WTC11 (cell line): ENCODE measurements at regions not wholly inside any gene's neighbourhood (a gene's known extent, or its start where the extent isn't known, plus 50 kb on each side); places are given as distances from the start of the nearest gene placed in this dataset.

Experiments used
- ATAC-seq: fragments of 200-7000 bp; cut with Tn5 transposase; 2 replicates; pipeline ENCODE4 v1.10.0; 2021; ENCODE audit warnings: mild to moderate bottlenecking, moderate library complexity
- CTCF ChIA-PET: fragments of 300-600 bp; sonication (Branson Sonifier 250); formaldehyde crosslinking; loops from one replicate; lab custom pipeline; 2021; ENCODE audit warnings: antibody characterized with exemption; lab: Charles Lee
- POLR2A ChIA-PET: fragments of 350-600 bp; sonication (Branson Sonifier 250); formaldehyde crosslinking; loops from one replicate; lab custom pipeline; 2021; ENCODE audit warnings: antibody characterized with exemption; lab: Charles Lee
- DNase-seq: peaks from one replicate; pipeline ENCODE4 v3.0.0; 2021; ENCODE audit warnings: low spot score
- H3K27ac Mint-ChIP-seq: 2 replicates; pipeline ENCODE4 v1.8.0; 2021; ENCODE audit warnings: mixed read lengths
- H3K27me3 Mint-ChIP-seq: 2 replicates; pipeline ENCODE4 v1.8.0; 2021; ENCODE audit warnings: low read depth, mild to moderate bottlenecking, moderate library complexity, mixed read lengths
- H3K36me3 Mint-ChIP-seq: 2 replicates; pipeline ENCODE4 v1.8.0; 2021; ENCODE audit warnings: mixed read lengths
- H3K4me1 Mint-ChIP-seq: 2 replicates; pipeline ENCODE4 v1.8.0; 2022; ENCODE audit warnings: mixed read lengths
- H3K4me3 Mint-ChIP-seq: 2 replicates; pipeline ENCODE4 v1.8.0; 2021; ENCODE audit warnings: mild to moderate bottlenecking, moderate library complexity, mixed read lengths
- H3K9me3 Mint-ChIP-seq: 2 replicates; pipeline ENCODE4 v1.8.0; 2021; ENCODE audit warnings: mixed read lengths
- ARID4B ChIP-seq: sonication (generic); formaldehyde crosslinking; IDR thresholded peaks from 2 replicates; pipeline ENCODE4 v1.8.0; 2023; ENCODE audit warnings: missing genetic modification reagents, mild to moderate bottlenecking, borderline replicate concordance
- CDX4 ChIP-seq: fragments of 250-450 bp; sonication (Bioruptor Pico); IDR thresholded peaks from 2 replicates; pipeline ENCODE4 v1.9.0; 2021; ENCODE audit warnings: moderate library complexity, mild to moderate bottlenecking, inconsistent platforms, borderline replicate concordance
- CREB1 ChIP-seq: sonication (generic); formaldehyde crosslinking; IDR thresholded peaks from 2 replicates; pipeline ENCODE4 v1.8.0; 2023; ENCODE audit warnings: mild to moderate bottlenecking, missing genetic modification reagents
- ESRRA ChIP-seq: sonication (generic); formaldehyde crosslinking; IDR thresholded peaks from 2 replicates; pipeline ENCODE4 v1.8.1; 2022; ENCODE audit warnings: mild to moderate bottlenecking, missing genetic modification reagents, borderline replicate concordance
- HMGA2 ChIP-seq: fragments of 250-450 bp; sonication (Bioruptor Pico); IDR thresholded peaks from 2 replicates; pipeline ENCODE4 v1.4.0; 2021; ENCODE audit warnings: mild to moderate bottlenecking, moderate library complexity
- NFATC4 ChIP-seq: fragments of 250-450 bp; sonication (Bioruptor Pico); IDR thresholded peaks from 2 replicates; pipeline ENCODE4 v1.9.0; 2021; ENCODE audit warnings: mild to moderate bottlenecking
- NR2C2 ChIP-seq: sonication (generic); formaldehyde crosslinking; IDR thresholded peaks from 2 replicates; pipeline ENCODE4 v1.8.0; 2022; ENCODE audit warnings: mild to moderate bottlenecking, missing genetic modification reagents
- NR3C1 ChIP-seq: sonication (generic); formaldehyde crosslinking; conservative IDR thresholded peaks from 2 replicates; pipeline ENCODE4 v1.8.1; 2023; ENCODE audit warnings: low read depth, mild to moderate bottlenecking, missing genetic modification reagents
- RELA ChIP-seq: sonication (generic); formaldehyde crosslinking; IDR thresholded peaks from 2 replicates; pipeline ENCODE4 v1.8.1; 2022; ENCODE audit warnings: missing genetic modification reagents, mild to moderate bottlenecking, borderline replicate concordance
- RORB ChIP-seq: fragments of 250-450 bp; sonication (Bioruptor Pico); IDR thresholded peaks from 2 replicates; pipeline ENCODE4 v1.9.0; 2021; ENCODE audit warnings: mild to moderate bottlenecking
- ZNF232 ChIP-seq: sonication (generic); formaldehyde crosslinking; IDR thresholded peaks from 2 replicates; pipeline ENCODE4 v1.8.0; 2022; ENCODE audit warnings: mild to moderate bottlenecking, missing genetic modification reagents
- ZNF263 ChIP-seq: sonication (generic); formaldehyde crosslinking; IDR thresholded peaks from 2 replicates; pipeline ENCODE4 v1.8.1; 2022; ENCODE audit warnings: low read depth, mild to moderate bottlenecking, moderate library complexity, missing genetic modification reagents
- ZNF423 ChIP-seq: fragments of 250-450 bp; sonication (Bioruptor Pico); IDR thresholded peaks from 2 replicates; pipeline ENCODE4 v2.1.2; 2022; ENCODE audit warnings: mild to moderate bottlenecking, moderate library complexity
- ZSCAN18 ChIP-seq: fragments of 250-450 bp; sonication (Bioruptor Pico); IDR thresholded peaks from 2 replicates; pipeline ENCODE4 v2.1.2; 2022; ENCODE audit warnings: mild to moderate bottlenecking, moderate library complexity
- TF ChIP-seq, protein P1 (sequence below): sonication (generic); formaldehyde crosslinking; IDR thresholded peaks from 2 replicates; pipeline ENCODE4 v1.8.1; 2022; ENCODE audit warnings: mild to moderate bottlenecking, moderate library complexity, missing genetic modification reagents
- TF ChIP-seq, protein P2 (sequence below): sonication (generic); formaldehyde crosslinking; IDR thresholded peaks from 2 replicates; pipeline ENCODE4 v1.8.1; 2022; ENCODE audit warnings: low read depth, mild to moderate bottlenecking, moderate library complexity, missing genetic modification reagents, borderline replicate concordance

DNA sequence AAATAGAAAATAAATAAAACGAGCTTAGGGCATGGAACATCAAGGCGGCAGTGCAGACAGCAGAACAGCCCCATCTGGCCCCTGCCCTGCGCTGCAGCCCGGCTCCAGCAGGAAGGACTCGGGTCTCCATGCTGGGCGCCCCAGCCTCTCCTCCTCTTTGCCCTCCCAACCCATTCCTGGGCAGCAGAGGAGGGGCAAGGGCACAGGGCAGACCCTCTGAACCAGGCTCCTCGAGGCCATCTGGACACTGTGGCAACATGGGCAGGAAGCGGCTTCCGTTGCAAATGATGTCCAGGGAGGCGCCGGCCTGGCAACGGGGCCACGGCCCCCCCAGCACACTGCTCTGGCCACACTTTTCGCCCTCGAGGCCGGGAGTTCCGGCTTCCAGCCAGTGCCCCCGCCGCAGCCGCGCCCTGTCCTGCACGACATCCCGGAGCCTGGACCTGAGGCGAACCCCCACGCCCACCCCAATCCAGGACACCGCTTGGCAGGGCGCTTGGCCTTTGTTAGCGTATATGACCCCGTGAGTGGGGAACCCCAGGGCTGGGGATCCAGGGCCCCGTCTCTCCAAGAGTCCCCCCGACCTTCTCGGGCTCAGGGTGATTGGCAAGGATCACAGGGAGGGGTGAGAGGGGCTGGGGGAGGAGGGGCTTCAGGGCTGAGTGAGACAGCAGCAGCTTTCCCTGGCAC is 192.1 kb downstream of the IGLL1 start:
- TF ChIP-seq ZNF423 (CRISPR knock-in tag) (no peak), ARID4B (CRISPR knock-in tag) (no peak), HMGA2 (CRISPR knock-in tag) (no peak), ESRRA (no peak), ZSCAN18 (CRISPR knock-in tag) (no peak), NFATC4 (CRISPR knock-in tag) (no peak), RELA (CRISPR knock-in tag) (no peak), CREB1 (CRISPR knock-in tag) (no peak), RORB (no peak), NR2C2 (no peak), ZNF232 (CRISPR knock-in tag) (no peak), NR3C1 (CRISPR knock-in tag) (no peak), ZNF263 (no peak), CDX4 (no peak)
- TF ChIP-seq, protein P1, sequence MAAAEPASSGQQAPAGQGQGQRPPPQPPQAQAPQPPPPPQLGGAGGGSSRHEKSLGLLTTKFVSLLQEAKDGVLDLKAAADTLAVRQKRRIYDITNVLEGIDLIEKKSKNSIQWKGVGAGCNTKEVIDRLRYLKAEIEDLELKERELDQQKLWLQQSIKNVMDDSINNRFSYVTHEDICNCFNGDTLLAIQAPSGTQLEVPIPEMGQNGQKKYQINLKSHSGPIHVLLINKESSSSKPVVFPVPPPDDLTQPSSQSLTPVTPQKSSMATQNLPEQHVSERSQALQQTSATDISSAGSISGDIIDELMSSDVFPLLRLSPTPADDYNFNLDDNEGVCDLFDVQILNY (CRISPR knock-in tag), result no peak
- TF ChIP-seq, protein P2, sequence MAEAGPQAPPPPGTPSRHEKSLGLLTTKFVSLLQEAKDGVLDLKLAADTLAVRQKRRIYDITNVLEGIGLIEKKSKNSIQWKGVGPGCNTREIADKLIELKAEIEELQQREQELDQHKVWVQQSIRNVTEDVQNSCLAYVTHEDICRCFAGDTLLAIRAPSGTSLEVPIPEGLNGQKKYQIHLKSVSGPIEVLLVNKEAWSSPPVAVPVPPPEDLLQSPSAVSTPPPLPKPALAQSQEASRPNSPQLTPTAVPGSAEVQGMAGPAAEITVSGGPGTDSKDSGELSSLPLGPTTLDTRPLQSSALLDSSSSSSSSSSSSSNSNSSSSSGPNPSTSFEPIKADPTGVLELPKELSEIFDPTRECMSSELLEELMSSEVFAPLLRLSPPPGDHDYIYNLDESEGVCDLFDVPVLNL (CRISPR knock-in tag), result no peak
- TF ChIP-seq, all 79 proteins: peak for 0
- no peak for ATAC-seq
- Mint-ChIP-seq H3K27me3 (no peaks in the 10 kb centered on the region), H3K36me3 (no peaks in the 10 kb centered on the region), H3K4me1 (peaks cover 10% of the 10 kb centered on the region; the same call in 1 of the 2 replicates), H3K27ac (no peak overlapping the region), H3K4me3 (no peak overlapping the region), H3K9me3 (no peaks in the 10 kb centered on the region)
- DNase-seq, result peak; percentile 10
- ChIA-PET CTCF (interaction anchor here (0.9 to 2.8 kb wide), 4 partner anchors 11 to 203 kb away, joined by 3 to 18 read pairs (median 4); no protein-coding TSS in a partner anchor), POLR2A (no interaction called here)
